Stimulated activated CD4-positive, alpha-beta T cell treated with anti-CD3 and anti-CD28 coated beads, Interleukin-2, amount 100 ng/mL, for 24 hours (primary cell): ENCODE measurements at regions not wholly inside any gene's neighbourhood (a gene's known extent, or its start where the extent isn't known, plus 50 kb on each side); places are given as distances from the start of the nearest gene placed in this dataset.

Experiments
- DNase-seq, 2 donors: peaks; one replicate each; pipeline ENCODE4 v3.0.0-alpha.2; 2020

- DNase-seq: no peak
Observed at GRCh38 chr15:98280284-98280975, 319.9 kb downstream of the ARRDC4 start.

- no peak for DNase-seq
Observed at GRCh38 chr15:98281130-98281529, 320.6 kb downstream of the ARRDC4 start.

- no peak for DNase-seq
Observed at GRCh38 chr15:98282656-98283332, 322.3 kb downstream of the ARRDC4 start.

GRCh38 chr15:98286200-98286599, 325.7 kb downstream of the ARRDC4 start:
- no peak for DNase-seq

DNA sequence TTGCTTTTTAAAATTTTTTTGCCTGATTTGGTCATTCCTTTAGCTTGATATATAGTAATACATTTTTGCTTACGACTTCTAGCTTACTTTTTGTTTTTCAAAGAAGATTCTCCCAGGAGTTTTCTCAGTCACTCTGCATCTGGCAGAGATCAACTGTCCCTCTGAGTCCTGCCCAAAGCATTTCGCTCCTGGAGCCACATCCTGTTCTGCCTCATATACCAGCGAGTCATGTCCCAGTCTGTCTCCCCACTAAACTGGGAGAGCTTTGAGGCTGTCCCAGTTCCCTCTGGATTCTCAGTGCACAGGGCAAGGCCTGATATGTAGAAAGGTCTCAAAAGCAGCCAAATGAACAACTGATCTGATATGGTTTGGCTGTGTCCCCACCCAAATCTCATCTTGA, 326.3 kb downstream of the ARRDC4 start:
- no peak for DNase-seq

- no peak for DNase-seq
Observed at GRCh38 chr15:98288091-98288590, 327.6 kb downstream of the ARRDC4 start.

DNA sequence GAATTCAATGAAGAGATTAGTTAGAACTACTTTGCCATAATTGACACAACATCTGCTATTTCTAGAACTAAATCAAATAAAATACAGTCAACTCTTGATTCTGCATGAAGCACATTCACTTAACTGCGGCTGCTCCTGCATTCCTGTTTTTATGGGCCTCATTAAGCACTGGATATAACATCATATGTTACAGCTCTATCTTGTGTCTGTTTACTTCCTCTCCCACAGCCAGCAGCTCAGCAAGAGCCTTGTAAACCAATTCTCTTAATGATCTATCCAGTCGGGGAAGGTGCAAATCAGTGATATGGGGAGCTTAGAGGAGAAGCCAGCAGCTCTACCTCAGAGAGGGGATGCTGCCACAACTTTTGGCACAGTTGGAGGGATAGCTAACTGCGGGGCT, 329.2 kb downstream of the ARRDC4 start:
- no peak for DNase-seq

GRCh38 chr15:98292442-98293240, 332.1 kb downstream of the ARRDC4 start:
- DNase-seq: peak; percentile 23 to 74

DNA sequence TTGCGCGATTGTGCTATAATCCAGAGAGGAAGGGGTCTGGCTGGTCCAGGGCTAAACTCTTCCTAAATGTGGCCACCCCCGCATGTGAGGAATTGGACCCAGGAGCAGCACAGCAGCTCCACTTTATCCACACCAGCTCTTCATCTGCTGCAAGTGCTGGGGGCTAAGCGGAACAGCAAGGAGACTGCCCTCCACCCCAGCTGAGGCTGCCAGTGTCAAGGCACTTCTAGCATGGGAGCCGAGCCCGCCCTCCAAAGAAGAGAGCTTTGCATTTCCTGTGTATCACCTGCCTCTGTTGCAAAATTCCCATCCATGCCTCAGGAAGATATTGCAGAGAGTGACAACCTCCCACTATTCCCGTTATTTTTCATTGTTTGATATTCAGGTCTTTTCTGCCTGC, 333.6 kb downstream of the ARRDC4 start:
- DNase-seq: no peak

- DNase-seq: peak in 1 of 2 donors; percentile 6
Observed at GRCh38 chr15:98295101-98295759, 334.7 kb downstream of the ARRDC4 start.

GRCh38 chr15:98296653-98297052, 336.1 kb downstream of the ARRDC4 start:
- no peak for DNase-seq

GRCh38 chr15:98304371-98304770, 343.9 kb downstream of the ARRDC4 start:
- DNase-seq: no peak

GRCh38 chr15:98308117-98308516, 340.2 kb upstream of the IGF1R start:
- no peak for DNase-seq

- DNase-seq: peak; percentile 77 to 80
Observed at GRCh38 chr15:98311566-98312188, 336.7 kb upstream of the IGF1R start.

GRCh38 chr15:98312913-98313312, 335.4 kb upstream of the IGF1R start:
- DNase-seq: no peak

GRCh38 chr15:98315971-98316370, 332.4 kb upstream of the IGF1R start:
- no peak for DNase-seq

DNA sequence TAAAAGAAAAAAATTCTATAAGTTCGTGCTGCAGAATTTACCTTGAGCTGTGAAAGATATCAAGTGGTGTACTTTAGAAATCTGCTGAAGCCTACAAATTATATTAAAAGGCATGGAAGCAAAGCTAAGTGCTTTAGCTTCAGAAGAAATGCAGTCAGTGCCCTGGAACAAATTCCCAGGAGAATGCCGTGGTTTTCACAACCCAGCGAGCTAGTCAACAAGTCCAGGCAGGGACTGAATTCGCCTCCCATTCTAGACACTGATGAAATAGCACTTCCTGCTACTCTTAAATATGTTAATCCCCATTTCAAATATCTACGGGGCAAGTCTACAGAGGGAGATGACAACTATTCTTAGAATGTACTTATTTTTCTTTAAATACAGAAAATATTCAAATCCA, 326.4 kb upstream of the IGF1R start:
- DNase-seq: no peak

- no peak for DNase-seq
Observed at GRCh38 chr15:98322581-98322980, 325.8 kb upstream of the IGF1R start.

DNA sequence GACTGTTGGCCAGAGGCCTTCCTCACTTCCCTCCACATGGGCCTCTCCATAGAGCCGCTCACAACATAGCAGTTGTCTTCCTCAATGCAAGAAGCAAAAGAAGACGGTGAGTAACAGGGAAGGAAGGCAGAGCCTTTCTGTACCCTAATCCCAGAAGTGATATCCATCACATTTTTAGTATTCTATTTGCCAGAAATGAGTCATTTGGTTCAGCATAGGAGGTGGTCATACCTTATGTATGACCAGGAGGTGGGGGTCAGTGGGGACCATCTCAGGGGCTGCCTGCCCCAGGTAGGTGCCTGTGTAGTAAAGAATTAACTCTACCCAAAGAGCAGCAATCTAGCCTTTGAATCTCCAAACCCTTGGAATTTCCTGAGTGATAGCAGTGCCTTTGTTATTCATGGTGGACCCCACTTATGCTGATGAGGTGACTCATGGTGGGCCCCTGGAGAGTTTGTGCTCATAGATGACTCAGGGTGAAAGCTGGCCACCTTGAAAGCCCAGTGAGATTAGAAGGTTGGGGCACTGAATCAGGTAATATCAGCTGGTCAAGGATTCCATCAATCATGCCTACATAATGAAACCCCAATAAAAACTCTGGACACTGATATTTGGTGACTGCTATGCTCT, 323.9 kb upstream of the IGF1R start:
- DNase-seq: no peak

DNA sequence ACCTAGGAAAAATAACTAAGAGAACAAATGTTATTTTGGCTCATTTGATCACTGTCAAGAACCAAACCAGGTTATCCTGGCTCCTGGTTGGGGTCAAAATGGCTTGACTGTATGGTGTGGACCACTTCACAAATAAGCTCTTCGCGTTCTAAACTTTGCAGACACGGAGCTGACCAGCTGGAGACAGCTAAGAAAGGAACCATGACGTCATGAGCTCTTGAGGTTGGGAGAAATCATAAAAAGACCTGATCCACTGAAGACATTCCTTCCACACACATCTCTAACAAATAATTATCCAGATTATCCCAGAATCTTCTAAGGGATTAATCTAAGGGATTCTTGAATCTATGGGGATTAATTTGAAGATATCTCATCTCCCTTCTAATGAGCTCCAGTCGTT, 321.5 kb upstream of the IGF1R start:
- DNase-seq: no peak

- DNase-seq: no peak
Observed at GRCh38 chr15:98330258-98330657, 318.1 kb upstream of the IGF1R start.
